Right lobe of liver (tissue), 4 donors: ENCODE measurements at regions not wholly inside any gene's neighbourhood (a gene's known extent, or its start where the extent isn't known, plus 50 kb on each side); places are given as distances from the start of the nearest gene placed in this dataset.

ENCODE experiments used
- POLR2A ChIP-seq: fragments of 450-650 bp; IDR thresholded peaks from one replicate; pipeline ENCODE4 v1.6.1; 2017; ENCODE audit warnings: antibody characterized with exemption, mild to moderate bottlenecking
- TF ChIP-seq, protein P1 (sequence below), 4 donors: fragments of 200-600 bp in 3 of 4; fragments of 450-650 bp in 1 of 4; IDR thresholded peaks; one replicate each; pipeline versions ENCODE4 v1.5.1 to v1.8.0; 2016 to 2022; ENCODE audit warnings: antibody characterized with exemption in 4 of 4, mild to moderate bottlenecking in 2 of 4
- donor health status: DM: no; HTN: no; CAD: no.
- donor health status: DM: no; HTN: no; CAD: no.
- donor health status: DM: no; HTN: yes; CAD: no.

DNA sequence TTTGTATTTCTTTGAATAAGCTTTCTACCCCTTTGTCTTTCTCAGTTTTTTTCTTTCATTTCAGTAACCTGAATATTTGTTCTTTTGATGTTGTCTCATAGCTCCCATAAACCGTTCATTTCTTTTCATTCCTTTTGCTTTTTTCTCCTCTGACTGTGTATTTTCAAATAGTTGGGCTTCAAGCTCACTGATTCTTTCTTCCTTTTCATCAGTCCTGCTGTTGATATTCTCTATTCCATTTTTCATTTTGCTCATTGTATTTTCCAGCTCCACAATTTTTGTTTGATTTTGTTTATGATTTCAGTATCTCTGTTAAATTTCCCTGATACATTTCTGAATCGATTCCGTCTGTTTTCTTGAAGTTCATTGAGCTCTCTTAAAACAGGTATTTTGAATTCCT, 129.6 kb upstream of the NUDT6 start:
- TF ChIP-seq, protein P1, sequence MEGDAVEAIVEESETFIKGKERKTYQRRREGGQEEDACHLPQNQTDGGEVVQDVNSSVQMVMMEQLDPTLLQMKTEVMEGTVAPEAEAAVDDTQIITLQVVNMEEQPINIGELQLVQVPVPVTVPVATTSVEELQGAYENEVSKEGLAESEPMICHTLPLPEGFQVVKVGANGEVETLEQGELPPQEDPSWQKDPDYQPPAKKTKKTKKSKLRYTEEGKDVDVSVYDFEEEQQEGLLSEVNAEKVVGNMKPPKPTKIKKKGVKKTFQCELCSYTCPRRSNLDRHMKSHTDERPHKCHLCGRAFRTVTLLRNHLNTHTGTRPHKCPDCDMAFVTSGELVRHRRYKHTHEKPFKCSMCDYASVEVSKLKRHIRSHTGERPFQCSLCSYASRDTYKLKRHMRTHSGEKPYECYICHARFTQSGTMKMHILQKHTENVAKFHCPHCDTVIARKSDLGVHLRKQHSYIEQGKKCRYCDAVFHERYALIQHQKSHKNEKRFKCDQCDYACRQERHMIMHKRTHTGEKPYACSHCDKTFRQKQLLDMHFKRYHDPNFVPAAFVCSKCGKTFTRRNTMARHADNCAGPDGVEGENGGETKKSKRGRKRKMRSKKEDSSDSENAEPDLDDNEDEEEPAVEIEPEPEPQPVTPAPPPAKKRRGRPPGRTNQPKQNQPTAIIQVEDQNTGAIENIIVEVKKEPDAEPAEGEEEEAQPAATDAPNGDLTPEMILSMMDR (IDR thresholded peaks at IDR 0.05), result no peak
- no peak for TF ChIP-seq POLR2A
